ENCODE measurements at regions not wholly inside any gene's neighbourhood (a gene's known extent, or its start where the extent isn't known, plus 50 kb on each side); places are given as distances from the start of the nearest gene placed in this dataset.

DNA sequence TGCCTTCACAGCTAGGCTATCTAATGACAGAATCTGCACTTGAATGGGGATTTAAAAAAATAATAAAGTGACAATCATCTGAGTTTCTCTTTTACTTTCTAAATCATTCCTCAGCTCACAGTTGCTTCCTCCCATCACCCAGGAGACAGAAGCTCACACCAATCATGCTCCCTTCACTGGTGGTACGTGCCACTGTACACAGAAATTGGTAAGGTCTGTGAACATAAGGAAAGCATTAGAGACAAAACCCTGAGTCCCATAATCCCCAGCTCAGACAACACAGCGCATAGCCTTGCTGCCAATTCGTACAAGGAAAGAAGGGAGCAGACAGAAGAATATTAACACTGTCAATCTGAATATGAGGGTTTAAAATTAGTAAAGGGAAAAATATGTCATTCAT is 133.1 kb downstream of the IDS start:
- Histone ChIP-seq H3K4me3 (no peak overlapping the region), H3K27me3 (no peaks in the 10 kb centered on the region), H3K36me3 (no peaks in the 10 kb centered on the region), H3K9me3 (no peaks in the 10 kb centered on the region), H3K4me1 (no peaks in the 10 kb centered on the region), H3K27ac (no peak overlapping the region)
- TF ChIP-seq POLR2A (IDR thresholded peaks at IDR 0.05), result no peak
- TF ChIP-seq CTCF (IDR thresholded peaks at IDR 0.05), result no peak
- TF ChIP-seq EP300 (IDR thresholded peaks at IDR 0.05), result no peak
- 26 to 36% methylated on average over 3 of the region's 3 CpGs for WGBS, 2 donors
- no peak for DNase-seq (ENCODE audit: low spot score in 2 of 2)

GRCh38 chrX:149370097-149370496 is 135.0 kb downstream of the IDS start:
- Histone ChIP-seq H3K27ac (no peak overlapping the region), H3K36me3 (no peaks in the 10 kb centered on the region), H3K27me3 (no peaks in the 10 kb centered on the region), H3K9me3 (no peaks in the 10 kb centered on the region), H3K4me3 (no peak overlapping the region), H3K4me1 (no peaks in the 10 kb centered on the region)
- TF ChIP-seq CTCF (IDR thresholded peaks at IDR 0.05) (no peak), EP300 (IDR thresholded peaks at IDR 0.05) (no peak), POLR2A (IDR thresholded peaks at IDR 0.05) (no peak)
- DNase-seq (ENCODE audit: low spot score in 2 of 2), result no peak
- 68 to 74% methylated on average over 6 of the region's 6 CpGs for WGBS, 2 donors

GRCh38 chrX:149365552-149365951 is 139.6 kb downstream of the IDS start:
- no peak overlapping the region for H3K27ac ChIP-seq
- TF ChIP-seq CTCF (IDR thresholded peaks at IDR 0.05) (no peak), EP300 (IDR thresholded peaks at IDR 0.05) (no peak), POLR2A (IDR thresholded peaks at IDR 0.05) (no peak)
- H3K4me3 ChIP-seq, result no peak overlapping the region
- no peaks in the 10 kb centered on the region for H3K36me3 ChIP-seq
- H3K9me3 ChIP-seq, result no peaks in the 10 kb centered on the region
- DNase-seq (ENCODE audit: low spot score in 2 of 2), result no peak
- no peaks in the 10 kb centered on the region for H3K4me1 ChIP-seq
- no peaks in the 10 kb centered on the region for H3K27me3 ChIP-seq

DNA sequence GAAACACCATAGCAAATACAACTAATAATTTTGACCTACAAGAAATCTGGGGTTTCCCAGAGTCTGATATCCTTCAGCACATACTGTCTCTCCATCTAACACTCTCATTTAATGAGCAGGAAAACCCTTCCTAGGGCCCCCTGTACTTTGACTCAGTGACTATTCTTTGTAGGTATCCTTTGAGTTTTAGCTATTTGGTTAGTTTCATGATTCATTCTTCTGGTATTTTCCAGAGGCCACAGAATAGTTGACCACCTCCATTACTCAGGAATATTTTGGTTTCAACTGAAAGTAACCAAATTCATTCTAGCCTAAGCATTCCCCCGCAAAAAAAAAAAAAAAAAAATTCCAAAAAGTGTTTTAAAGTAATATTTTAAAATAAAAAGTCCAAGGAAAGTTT is 140.0 kb downstream of the IDS start:
- H3K4me3 ChIP-seq, result no peak overlapping the region
- H3K4me1 ChIP-seq, result no peaks in the 10 kb centered on the region
- no peak for TF ChIP-seq EP300 (IDR thresholded peaks at IDR 0.05)
- TF ChIP-seq CTCF (IDR thresholded peaks at IDR 0.05), result no peak
- no peak for TF ChIP-seq POLR2A (IDR thresholded peaks at IDR 0.05)
- H3K9me3 ChIP-seq, result no peaks in the 10 kb centered on the region
- WGBS, 2 donors, result 65 to 88% methylated on average over 1 of the region's 1 CpG
- H3K27ac ChIP-seq, result no peak overlapping the region
- no peaks in the 10 kb centered on the region for H3K27me3 ChIP-seq
- DNase-seq (ENCODE audit: low spot score in 2 of 2), result no peak
- no peaks in the 10 kb centered on the region for H3K36me3 ChIP-seq

GRCh38 chrX:149363965-149364364 is 141.1 kb downstream of the IDS start:
- Histone ChIP-seq H3K4me1 (no peaks in the 10 kb centered on the region), H3K9me3 (no peaks in the 10 kb centered on the region), H3K27ac (no peak overlapping the region), H3K36me3 (no peaks in the 10 kb centered on the region), H3K27me3 (no peaks in the 10 kb centered on the region), H3K4me3 (no peak overlapping the region)
- TF ChIP-seq EP300 (IDR thresholded peaks at IDR 0.05), result no peak
- TF ChIP-seq POLR2A (IDR thresholded peaks at IDR 0.05), result no peak
- TF ChIP-seq CTCF (IDR thresholded peaks at IDR 0.05), result no peak
- DNase-seq (ENCODE audit: low spot score in 2 of 2), result no peak
- 38% methylated on average over 2 of the region's 2 CpGs; no CpG with 5 or more reads in 1 of the 2 donors for WGBS, 2 donors
